SIG-M5 treated with dmso at 0.1 percent for 504 hours (cell line): ENCODE measurements at regions not wholly inside any gene's neighbourhood (a gene's known extent, or its start where the extent isn't known, plus 50 kb on each side); places are given as distances from the start of the nearest gene placed in this dataset.

ENCODE experiments used
- DNase-seq: peaks from one replicate; lab custom pipeline; 2025; ENCODE audit not compliant: unreplicated experiment; lab: John Stamatoyannopoulos, UW

- peak; percentile 67 for DNase-seq
Measured at GRCh38 chrX:39891781-39892180, 206.0 kb downstream of the BCOR start.

GRCh38 chrX:39893417-39894338 is 204.1 kb downstream of the BCOR start:
- no peak for DNase-seq

GRCh38 chrX:39894683-39895082 is 203.1 kb downstream of the BCOR start:
- no peak for DNase-seq

GRCh38 chrX:39895218-39896110 is 202.3 kb downstream of the BCOR start:
- no peak for DNase-seq

- no peak for DNase-seq
Measured at GRCh38 chrX:39896951-39897740, 200.6 kb downstream of the BCOR start.

GRCh38 chrX:39897741-39898097 is 200.0 kb downstream of the BCOR start:
- DNase-seq, result no peak

GRCh38 chrX:39898147-39898546 is 199.6 kb downstream of the BCOR start:
- no peak for DNase-seq

- no peak for DNase-seq
Measured at GRCh38 chrX:39899059-39899458, 198.7 kb downstream of the BCOR start.

GRCh38 chrX:39899856-39900776 is 197.6 kb downstream of the BCOR start:
- DNase-seq, result no peak

- DNase-seq, result no peak
Measured at GRCh38 chrX:39900777-39901170, 197.0 kb downstream of the BCOR start.

GRCh38 chrX:39903343-39903742 is 194.4 kb downstream of the BCOR start:
- DNase-seq, result no peak

- no peak for DNase-seq
Measured at GRCh38 chrX:39903937-39904336, 193.8 kb downstream of the BCOR start.

- DNase-seq, result no peak
Measured at GRCh38 chrX:39904816-39905537, 192.8 kb downstream of the BCOR start.

GRCh38 chrX:39905538-39905891 is 192.2 kb downstream of the BCOR start:
- DNase-seq, result no peak

- DNase-seq, result no peak
Measured at GRCh38 chrX:39905946-39906345, 191.8 kb downstream of the BCOR start.

GRCh38 chrX:39907964-39908661 is 189.6 kb downstream of the BCOR start:
- peak; percentile 45 for DNase-seq

- DNase-seq, result no peak
Measured at GRCh38 chrX:39909996-39910395, 187.8 kb downstream of the BCOR start.

GRCh38 chrX:39910651-39911050 is 187.1 kb downstream of the BCOR start:
- no peak for DNase-seq
